ENCODE measurements at regions not wholly inside any gene's neighbourhood (a gene's known extent, or its start where the extent isn't known, plus 50 kb on each side); places are given as distances from the start of the nearest gene placed in this dataset.

DNA sequence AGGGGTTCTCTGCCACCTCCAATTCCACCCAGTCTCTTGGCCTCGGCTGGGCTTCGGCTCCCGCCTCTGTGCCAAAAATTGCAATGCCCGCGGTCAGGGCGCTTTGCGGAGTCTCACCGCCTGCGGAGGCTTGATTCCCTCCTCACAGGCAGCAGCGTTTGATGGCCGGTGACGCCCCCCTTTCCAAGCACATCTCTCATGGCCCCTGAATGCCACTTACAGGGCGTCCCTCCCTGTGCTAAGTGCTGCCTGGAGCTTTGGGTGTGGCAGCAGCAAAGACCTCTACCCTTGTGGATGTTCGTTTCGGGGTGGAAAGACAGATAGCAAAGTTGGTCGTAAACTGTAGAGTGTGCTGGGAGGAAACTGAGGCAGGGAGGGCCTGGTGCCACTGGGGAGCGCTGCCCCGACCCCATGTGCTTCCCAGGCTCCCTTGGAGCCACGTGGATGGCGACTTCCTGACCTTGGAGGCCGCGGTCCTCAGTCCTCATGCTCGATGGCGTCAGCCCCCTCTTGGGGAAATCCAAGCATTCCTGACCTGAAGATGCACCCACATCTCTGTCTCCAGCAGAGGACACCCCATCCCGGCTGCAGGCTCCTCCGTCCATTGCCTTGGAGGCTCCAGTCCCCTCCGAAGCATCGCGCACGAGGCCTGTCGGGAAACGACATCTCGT is 249.2 kb upstream of the IRX4 start:
- H3K27me3 ChIP-seq = peaks cover 3 to 8% (median 7%) of the 10 kb centered on the region in 3 donors
- intact Hi-C loops (cut with DNase I; ENCODE audit: low total_unique reads) = no loop called here
- TF ChIP-seq, protein P1, sequence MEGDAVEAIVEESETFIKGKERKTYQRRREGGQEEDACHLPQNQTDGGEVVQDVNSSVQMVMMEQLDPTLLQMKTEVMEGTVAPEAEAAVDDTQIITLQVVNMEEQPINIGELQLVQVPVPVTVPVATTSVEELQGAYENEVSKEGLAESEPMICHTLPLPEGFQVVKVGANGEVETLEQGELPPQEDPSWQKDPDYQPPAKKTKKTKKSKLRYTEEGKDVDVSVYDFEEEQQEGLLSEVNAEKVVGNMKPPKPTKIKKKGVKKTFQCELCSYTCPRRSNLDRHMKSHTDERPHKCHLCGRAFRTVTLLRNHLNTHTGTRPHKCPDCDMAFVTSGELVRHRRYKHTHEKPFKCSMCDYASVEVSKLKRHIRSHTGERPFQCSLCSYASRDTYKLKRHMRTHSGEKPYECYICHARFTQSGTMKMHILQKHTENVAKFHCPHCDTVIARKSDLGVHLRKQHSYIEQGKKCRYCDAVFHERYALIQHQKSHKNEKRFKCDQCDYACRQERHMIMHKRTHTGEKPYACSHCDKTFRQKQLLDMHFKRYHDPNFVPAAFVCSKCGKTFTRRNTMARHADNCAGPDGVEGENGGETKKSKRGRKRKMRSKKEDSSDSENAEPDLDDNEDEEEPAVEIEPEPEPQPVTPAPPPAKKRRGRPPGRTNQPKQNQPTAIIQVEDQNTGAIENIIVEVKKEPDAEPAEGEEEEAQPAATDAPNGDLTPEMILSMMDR (IDR thresholded peaks at IDR 0.05 in 4 of 5, conservative IDR thresholded peaks at IDR 0.05 in 1 of 5) = no peak
- no peak for TF ChIP-seq POLR2A (IDR thresholded peaks at IDR 0.05)

DNA sequence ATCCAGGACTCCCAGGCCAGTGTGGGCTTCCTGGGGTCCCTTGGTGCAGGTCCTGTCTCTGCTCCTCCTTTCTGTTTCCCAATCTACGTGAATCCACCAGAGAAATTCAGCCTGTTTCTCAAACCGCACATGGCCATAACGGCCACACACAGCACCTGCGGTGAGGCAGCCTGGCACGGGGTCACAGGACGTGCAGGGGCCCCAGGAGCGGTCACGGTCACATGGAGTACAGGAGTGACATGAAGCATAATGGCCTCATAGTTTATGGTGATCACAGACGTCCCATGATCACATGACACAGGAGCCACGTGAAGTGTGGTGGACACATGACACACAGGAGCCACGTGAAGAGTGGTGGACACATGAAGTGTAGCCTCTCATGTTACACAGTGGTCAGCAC is 248.5 kb upstream of the IRX4 start:
- Histone ChIP-seq H3K9me3 (no peaks in the 10 kb centered on the region), H3K27me3 (peaks cover 3 to 8% (median 7%) of the 10 kb centered on the region in 3 donors), H3K27ac (no peak overlapping the region), H3K36me3 (no peaks in the 10 kb centered on the region), H3K4me3 (no peak overlapping the region), H3K4me1 (no peaks in the 10 kb centered on the region)
- intact Hi-C loops (cut with DNase I; ENCODE audit: low total_unique reads) = no loop called here
- ATAC-seq (no peak), DNase-seq (no peak)
- TF ChIP-seq, protein P1 (IDR thresholded peaks at IDR 0.05 in 4 of 5, conservative IDR thresholded peaks at IDR 0.05 in 1 of 5) = no peak
- no peak for TF ChIP-seq POLR2A (IDR thresholded peaks at IDR 0.05)
- in situ Hi-C loops (cut with MboI; ENCODE audit: low sequenced_read_pairs in 4 of 4) = no loop called here

More for the DNA sequence above, 249.2 kb upstream of the IRX4 start:
- Histone ChIP-seq H3K36me3 (no peaks in the 10 kb centered on the region), H3K27ac (no peak overlapping the region), H3K4me3 (no peak overlapping the region), H3K9me3 (no peaks in the 10 kb centered on the region), H3K4me1 (no peaks in the 10 kb centered on the region)
- ATAC-seq (no peak), DNase-seq (no peak)
- in situ Hi-C loops (cut with MboI; ENCODE audit: low sequenced_read_pairs in 4 of 4) = no loop called here

DNA sequence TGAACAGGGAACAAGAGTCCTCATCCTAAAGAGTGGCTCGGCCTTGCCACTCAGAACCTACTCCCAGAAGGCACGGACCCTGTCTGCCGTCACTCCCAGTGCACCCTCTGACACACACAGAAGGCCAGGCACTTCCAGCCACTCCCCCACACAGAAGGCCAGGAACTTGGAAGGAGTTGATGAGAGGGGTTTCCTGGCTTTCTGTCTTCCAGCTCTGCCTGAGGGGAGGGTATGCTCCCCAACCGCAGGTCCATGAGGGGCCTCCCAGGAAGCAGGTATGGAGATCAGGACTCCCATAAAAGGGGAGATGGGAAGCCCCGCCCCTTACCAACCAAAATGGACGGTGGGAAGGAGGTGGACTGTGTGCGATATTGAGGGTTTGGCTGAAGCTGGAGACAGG is 247.6 kb upstream of the IRX4 start:
- peaks cover 3 to 8% (median 7%) of the 10 kb centered on the region in 3 donors for H3K27me3 ChIP-seq
- no peak for DNase-seq
- in situ Hi-C loops (cut with MboI; ENCODE audit: low sequenced_read_pairs in 4 of 4) (no loop called here), intact Hi-C loops (cut with DNase I; ENCODE audit: low total_unique reads) (no loop called here)
- H3K4me1 ChIP-seq = no peaks in the 10 kb centered on the region
- no peaks in the 10 kb centered on the region for H3K36me3 ChIP-seq
- H3K4me3 ChIP-seq = no peak overlapping the region
- no peak for TF ChIP-seq POLR2A (IDR thresholded peaks at IDR 0.05)
- TF ChIP-seq, protein P1 (IDR thresholded peaks at IDR 0.05 in 4 of 5, conservative IDR thresholded peaks at IDR 0.05 in 1 of 5) = no peak
- ATAC-seq = no peak
- H3K27ac ChIP-seq = no peak overlapping the region
- H3K9me3 ChIP-seq = no peaks in the 10 kb centered on the region

DNA sequence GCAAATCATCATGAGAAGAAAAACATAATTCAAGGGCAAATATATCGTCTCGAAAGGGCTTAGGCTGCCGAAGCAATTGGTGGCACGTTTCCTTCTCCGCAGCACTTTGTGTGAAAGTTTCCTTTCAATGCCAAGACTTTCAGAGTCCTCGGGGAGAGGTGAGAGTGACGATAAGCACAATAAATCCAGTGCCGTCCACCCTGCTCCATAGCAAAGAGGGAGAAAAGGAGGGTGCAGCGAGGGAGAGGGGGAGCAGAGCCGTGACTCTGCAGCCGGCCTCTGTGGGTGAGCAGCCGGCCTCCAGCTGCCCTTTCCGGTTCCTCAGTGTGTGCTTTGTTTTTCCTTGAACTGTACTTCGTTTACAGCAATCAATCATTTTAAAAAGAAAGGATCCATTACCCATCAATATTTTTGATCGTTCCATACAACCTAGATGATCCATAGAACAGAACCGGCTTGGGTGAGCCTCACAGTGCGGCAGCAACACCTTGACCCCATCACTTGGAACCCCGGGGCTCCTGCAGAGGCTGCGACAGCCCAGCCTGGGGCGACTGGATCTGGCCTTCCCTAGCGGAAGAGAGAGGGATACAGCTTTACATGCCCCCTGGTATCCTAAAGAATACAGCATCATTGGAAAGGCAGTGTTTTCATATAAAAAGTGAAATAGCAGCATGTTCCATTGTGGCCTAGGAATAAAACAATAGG is 247.0 kb upstream of the IRX4 start:
- no peaks in the 10 kb centered on the region for H3K9me3 ChIP-seq
- no peaks in the 10 kb centered on the region for H3K4me1 ChIP-seq
- DNase-seq = no peak
- intact Hi-C loops (cut with DNase I; ENCODE audit: low total_unique reads) (no loop called here), in situ Hi-C loops (cut with MboI; ENCODE audit: low sequenced_read_pairs in 4 of 4) (no loop called here)
- H3K4me3 ChIP-seq = peak overlapping the region in 1 of 4 donors; percentile 5
- no peak for ATAC-seq
- no peak overlapping the region for H3K27ac ChIP-seq
- no peak for TF ChIP-seq POLR2A (IDR thresholded peaks at IDR 0.05)
- TF ChIP-seq, protein P1 (IDR thresholded peaks at IDR 0.05 in 4 of 5, conservative IDR thresholded peaks at IDR 0.05 in 1 of 5) = no peak
- H3K36me3 ChIP-seq = no peaks in the 10 kb centered on the region
- H3K27me3 ChIP-seq = peaks cover 3 to 8% (median 7%) of the 10 kb centered on the region in 3 donors
